Transverse colon (tissue), 4 donors: ENCODE measurements at regions not wholly inside any gene's neighbourhood (a gene's known extent, or its start where the extent isn't known, plus 50 kb on each side); places are given as distances from the start of the nearest gene placed in this dataset.

Experiments used
- DNase-seq: peaks from one replicate; pipeline ENCODE4 v3.0.0-alpha.2; 2019
- H3K27ac ChIP-seq, 4 donors: fragments of 200-600 bp; sonication (generic); 2 replicates each; pipeline ENCODE4 v1.5.1; 2016 to 2018; ENCODE audit warnings: inconsistent platforms in 4 of 4
- H3K27me3 ChIP-seq: fragments of 200-600 bp; sonication (generic); 2 replicates; pipeline ENCODE4 v1.5.1; 2017; ENCODE audit warnings: inconsistent platforms
- H3K36me3 ChIP-seq, 4 donors: fragments of 200-600 bp; sonication (generic); 2 replicates each; pipeline ENCODE4 v1.5.1; 2017 to 2019; ENCODE audit warnings: inconsistent platforms in 4 of 4
- H3K4me1 ChIP-seq, 4 donors: fragments of 200-600 bp; sonication (generic); 2 replicates each; pipeline ENCODE4 v1.5.1; 2017 to 2020; ENCODE audit warnings: inconsistent platforms in 4 of 4
- H3K4me3 ChIP-seq, 4 donors: fragments of 200-600 bp; sonication (generic); 1 replicate in 1 of 4; 2 replicates in 3 of 4; pipeline versions ENCODE4 v1.5.1 to v1.6.1; 2017 to 2019; ENCODE audit warnings: inconsistent platforms in 4 of 4
- H3K9me3 ChIP-seq, 2 donors: fragments of 200-600 bp; sonication (generic); 2 replicates each; pipeline ENCODE4 v1.5.1; 2017 to 2019; ENCODE audit warnings: inconsistent platforms in 2 of 2
- EP300 ChIP-seq: sonication (generic); formaldehyde crosslinking; IDR thresholded peaks from one replicate; pipeline ENCODE4 v1.6.1; 2017; ENCODE audit warnings: antibody characterized with exemption, low read depth
- POLR2A ChIP-seq: fragments of 450-650 bp; IDR thresholded peaks from one replicate; pipeline ENCODE4 v1.6.1; 2016; ENCODE audit warnings: antibody characterized with exemption, mild to moderate bottlenecking, moderate library complexity
- POLR2AphosphoS5 ChIP-seq, 3 donors: sonication (generic); formaldehyde crosslinking; IDR thresholded peaks; one replicate each; pipeline ENCODE4 v1.6.1; 2016; ENCODE audit warnings: antibody characterized with exemption in 3 of 3
- WGBS, 2 donors: methylation state at CpG; one replicate each; pipeline ENCODE4 v1.1.5; 2018; ENCODE audit warnings: low coverage in 1 of 2; 5-methylcytosine and 5-hydroxymethylcytosine counted together
- in situ Hi-C, 4 donors: fragments of 200-750 bp; cut with MboI; loops; one replicate each; pipeline versions ENCODE4 v1.15.0 to v1.15.1; 2017; ENCODE audit warnings: low sequenced_read_pairs in 3 of 4, low pct_ligation_motif_present in 1 of 4, low pct_unique_long_range_greater_than_20kb in 1 of 4
- intact Hi-C: fragments of 100-400 bp; cut with DNase I; formaldehyde crosslinking; loops from one replicate; pipeline ENCODE4 v1.15.1; 2023; ENCODE audit warnings: low total_unique reads
- TF ChIP-seq, protein P1 (sequence below), 5 experiments: fragments of 200-600 bp in 3 of 5; fragments of 450-650 bp in 2 of 5; sonication (generic) in 3 of 5; IDR thresholded peaks; 1 replicate in 2 of 5; 2 replicates in 3 of 5; pipeline ENCODE4 v1.5.1; 2016 to 2017; ENCODE audit warnings: antibody characterized with exemption in 5 of 5, inconsistent platforms in 3 of 5, mild to moderate bottlenecking in 2 of 5, moderate library complexity in 1 of 5

DNA sequence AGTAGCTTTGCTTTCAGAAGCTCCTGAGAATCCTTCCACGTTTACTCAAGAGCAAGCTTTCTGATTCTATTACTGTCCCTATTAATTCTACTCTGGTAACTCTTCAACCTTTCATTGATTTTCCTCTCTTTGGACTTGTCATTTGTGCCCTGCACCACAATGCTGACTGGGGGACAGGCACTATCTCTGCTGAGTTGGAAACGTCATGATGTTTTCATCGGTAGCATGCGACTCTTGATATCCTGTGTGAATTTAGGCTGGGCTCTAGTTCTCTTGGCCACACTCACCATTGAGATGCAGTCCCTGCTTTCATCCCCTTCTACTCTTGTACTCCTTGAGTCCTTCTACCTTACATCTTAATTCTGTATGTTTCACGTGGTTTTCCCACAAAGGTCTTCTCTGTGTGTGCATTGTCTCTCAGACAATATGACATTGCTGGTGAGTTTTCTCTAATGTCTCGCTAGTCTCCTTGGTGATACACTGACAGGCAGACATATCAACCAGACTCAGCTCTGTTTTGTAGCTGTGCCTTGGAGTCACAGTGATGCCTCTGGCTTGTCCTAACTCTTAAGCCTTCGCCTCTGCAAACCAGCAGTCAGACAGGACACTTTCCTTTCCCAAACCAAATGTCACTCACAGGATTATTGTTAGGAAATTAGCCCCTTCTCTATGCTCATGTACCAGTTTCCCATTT, 223.6 kb upstream of the ADGRL2 start:
- in situ Hi-C loops, result no loop called here
- H3K27me3 ChIP-seq, result no peaks in the 10 kb centered on the region
- no peak overlapping the region for H3K4me3 ChIP-seq
- H3K36me3 ChIP-seq, result no peaks in the 10 kb centered on the region
- no peaks in the 10 kb centered on the region for H3K9me3 ChIP-seq
- WGBS, 2 donors, result 85 to 98% methylated on average over 3 to 7 of the region's 7 CpGs
- DNase-seq, result no peak
- H3K27ac ChIP-seq, result no peak overlapping the region
- intact Hi-C loops, result no loop called here
- TF ChIP-seq, protein P1, sequence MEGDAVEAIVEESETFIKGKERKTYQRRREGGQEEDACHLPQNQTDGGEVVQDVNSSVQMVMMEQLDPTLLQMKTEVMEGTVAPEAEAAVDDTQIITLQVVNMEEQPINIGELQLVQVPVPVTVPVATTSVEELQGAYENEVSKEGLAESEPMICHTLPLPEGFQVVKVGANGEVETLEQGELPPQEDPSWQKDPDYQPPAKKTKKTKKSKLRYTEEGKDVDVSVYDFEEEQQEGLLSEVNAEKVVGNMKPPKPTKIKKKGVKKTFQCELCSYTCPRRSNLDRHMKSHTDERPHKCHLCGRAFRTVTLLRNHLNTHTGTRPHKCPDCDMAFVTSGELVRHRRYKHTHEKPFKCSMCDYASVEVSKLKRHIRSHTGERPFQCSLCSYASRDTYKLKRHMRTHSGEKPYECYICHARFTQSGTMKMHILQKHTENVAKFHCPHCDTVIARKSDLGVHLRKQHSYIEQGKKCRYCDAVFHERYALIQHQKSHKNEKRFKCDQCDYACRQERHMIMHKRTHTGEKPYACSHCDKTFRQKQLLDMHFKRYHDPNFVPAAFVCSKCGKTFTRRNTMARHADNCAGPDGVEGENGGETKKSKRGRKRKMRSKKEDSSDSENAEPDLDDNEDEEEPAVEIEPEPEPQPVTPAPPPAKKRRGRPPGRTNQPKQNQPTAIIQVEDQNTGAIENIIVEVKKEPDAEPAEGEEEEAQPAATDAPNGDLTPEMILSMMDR (IDR thresholded peaks at IDR 0.05), result no peak
- TF ChIP-seq POLR2AphosphoS5 (IDR thresholded peaks at IDR 0.05) (no peak), EP300 (no peak), POLR2A (no peak)
- no peaks in the 10 kb centered on the region for H3K4me1 ChIP-seq

DNA sequence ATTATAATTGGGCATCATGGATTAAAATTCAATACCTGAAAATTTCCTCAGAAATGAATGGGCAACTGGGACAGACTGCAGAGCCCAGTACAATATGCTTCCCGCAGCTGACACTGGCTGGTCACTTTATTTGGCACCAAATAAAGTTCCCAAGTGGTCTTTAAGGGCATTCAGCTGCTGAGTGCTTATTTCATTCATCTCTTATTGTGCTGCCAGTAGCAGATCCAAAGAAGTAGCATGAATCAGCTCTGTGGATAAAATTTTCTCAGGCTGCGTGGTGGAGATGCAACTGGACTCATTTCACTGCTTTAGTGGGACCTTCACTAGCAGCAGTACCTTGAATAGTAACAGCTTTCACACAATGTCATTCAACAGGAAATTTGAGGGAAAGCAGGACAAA, 226.3 kb upstream of the ADGRL2 start:
- Histone ChIP-seq H3K4me1 (no peaks in the 10 kb centered on the region), H3K4me3 (no peak overlapping the region), H3K27me3 (no peaks in the 10 kb centered on the region), H3K36me3 (no peaks in the 10 kb centered on the region), H3K27ac (no peak overlapping the region), H3K9me3 (no peaks in the 10 kb centered on the region)
- intact Hi-C loops (no loop called here), in situ Hi-C loops (no loop called here)
- TF ChIP-seq POLR2A (no peak), POLR2AphosphoS5 (IDR thresholded peaks at IDR 0.05) (no peak), EP300 (no peak)
- TF ChIP-seq, protein P1 (IDR thresholded peaks at IDR 0.05), result no peak
- WGBS, 2 donors, result 33 to 74% methylated on average over 1 to 2 of the region's 2 CpGs
- DNase-seq, result no peak

DNA sequence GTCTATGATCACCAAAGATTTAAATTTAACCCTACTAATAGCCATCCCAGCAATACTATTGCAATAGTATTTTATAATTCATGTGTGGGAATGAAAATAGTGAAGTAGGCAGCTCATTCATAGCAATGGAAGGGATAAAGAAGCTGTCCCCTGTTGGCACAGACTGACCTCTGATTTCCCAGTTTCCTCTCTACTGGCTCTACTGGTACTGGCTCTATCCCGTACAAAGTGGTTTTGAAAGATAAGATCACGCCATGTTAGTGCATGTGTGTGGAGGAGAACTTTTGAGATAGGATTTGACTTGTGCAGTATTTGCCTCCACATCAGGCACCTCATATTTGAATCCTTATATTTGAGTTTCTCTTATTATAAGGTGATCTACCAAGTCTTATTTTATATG, 227.3 kb upstream of the ADGRL2 start:
- TF ChIP-seq, protein P1 (IDR thresholded peaks at IDR 0.05), result no peak

DNA sequence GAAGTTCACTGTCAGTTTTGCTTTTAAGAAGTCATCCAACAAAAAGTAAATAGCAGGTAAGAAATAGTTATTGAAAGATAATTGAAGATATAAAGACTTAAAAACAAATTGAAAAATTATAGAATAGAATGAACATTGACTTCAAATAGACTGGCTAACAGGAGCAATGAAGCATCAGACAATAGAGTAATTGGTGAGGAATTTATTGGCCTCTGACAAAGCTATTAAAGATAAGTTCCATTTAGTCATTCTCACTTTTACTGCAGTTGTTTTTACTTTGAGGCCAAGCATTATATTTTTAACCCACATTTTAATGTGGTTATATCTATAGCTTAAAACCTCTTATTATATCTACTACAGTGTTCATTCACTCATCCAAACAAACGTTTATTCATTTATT, 228.8 kb upstream of the ADGRL2 start:
- no peak for TF ChIP-seq POLR2AphosphoS5 (IDR thresholded peaks at IDR 0.05)
- no peak for TF ChIP-seq EP300
- TF ChIP-seq, protein P1 (IDR thresholded peaks at IDR 0.05), result no peak
- TF ChIP-seq POLR2A, result no peak
- no peak for DNase-seq
- H3K4me1 ChIP-seq, result no peaks in the 10 kb centered on the region
- H3K4me3 ChIP-seq, result no peak overlapping the region
- H3K36me3 ChIP-seq, result no peaks in the 10 kb centered on the region
- no peaks in the 10 kb centered on the region for H3K27me3 ChIP-seq
- no peaks in the 10 kb centered on the region for H3K9me3 ChIP-seq
- intact Hi-C loops, result no loop called here
- H3K27ac ChIP-seq, result no peak overlapping the region
- in situ Hi-C loops, result no loop called here
- WGBS, 2 donors, result 54 to 64% methylated on average over 1 of the region's 1 CpG

More for the DNA sequence above, 227.3 kb upstream of the ADGRL2 start:
- H3K9me3 ChIP-seq, result no peaks in the 10 kb centered on the region
- no peak overlapping the region for H3K4me3 ChIP-seq
- intact Hi-C loops, result no loop called here
- no peak for DNase-seq
- WGBS, 2 donors, result 84 to 87% methylated on average over 2 of the region's 2 CpGs
- no peaks in the 10 kb centered on the region for H3K4me1 ChIP-seq
- no peaks in the 10 kb centered on the region for H3K36me3 ChIP-seq
- no peak overlapping the region for H3K27ac ChIP-seq
- in situ Hi-C loops, result no loop called here
- no peaks in the 10 kb centered on the region for H3K27me3 ChIP-seq
